ENCODE measurements at regions not wholly inside any gene's neighbourhood (a gene's known extent, or its start where the extent isn't known, plus 50 kb on each side); places are given as distances from the start of the nearest gene placed in this dataset.

DNA sequence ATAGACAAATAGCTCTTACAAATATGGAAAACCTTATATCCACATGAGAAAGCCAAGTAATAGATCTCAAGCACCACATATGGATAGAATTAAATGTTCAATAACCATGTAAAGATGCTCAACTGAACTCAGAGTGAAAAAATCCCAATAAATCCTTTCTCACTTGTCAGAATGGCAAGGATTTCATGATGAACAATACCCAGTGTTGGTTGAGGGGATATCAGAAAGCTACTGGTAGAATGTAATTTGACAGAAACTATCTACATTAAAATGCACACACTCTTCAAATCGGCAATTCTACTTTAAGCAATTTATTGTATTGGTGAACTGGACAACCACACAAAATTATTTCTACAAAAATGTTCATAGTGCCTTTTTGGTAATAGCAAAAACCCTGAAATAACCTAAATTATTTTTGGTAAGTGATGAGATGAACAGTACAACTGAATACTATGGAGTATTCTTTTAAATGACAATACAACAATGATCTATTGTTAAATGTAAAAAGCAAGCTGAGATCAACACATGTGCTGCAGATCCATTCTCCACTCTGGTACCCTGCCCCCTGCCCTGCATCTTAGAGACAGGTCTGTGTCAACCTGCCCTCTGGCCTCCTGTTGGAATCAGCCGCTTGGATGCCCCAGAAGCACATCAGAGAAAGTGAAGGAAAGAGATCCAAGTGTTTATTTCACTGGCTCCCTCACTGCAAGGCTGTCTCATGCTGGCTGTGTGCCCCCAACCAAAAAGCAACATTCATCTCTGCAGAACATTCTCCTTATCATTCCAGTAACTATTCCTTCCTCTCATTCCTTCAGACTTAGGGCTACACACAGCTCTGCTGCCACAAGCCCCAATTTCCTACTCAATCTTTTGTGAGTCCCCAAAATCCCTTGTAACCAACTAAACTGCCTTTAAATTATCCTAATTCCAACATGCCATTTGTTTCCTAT lies 442.5 kb downstream of the LRATD1 start:
- TF ChIP-seq, protein P1, sequence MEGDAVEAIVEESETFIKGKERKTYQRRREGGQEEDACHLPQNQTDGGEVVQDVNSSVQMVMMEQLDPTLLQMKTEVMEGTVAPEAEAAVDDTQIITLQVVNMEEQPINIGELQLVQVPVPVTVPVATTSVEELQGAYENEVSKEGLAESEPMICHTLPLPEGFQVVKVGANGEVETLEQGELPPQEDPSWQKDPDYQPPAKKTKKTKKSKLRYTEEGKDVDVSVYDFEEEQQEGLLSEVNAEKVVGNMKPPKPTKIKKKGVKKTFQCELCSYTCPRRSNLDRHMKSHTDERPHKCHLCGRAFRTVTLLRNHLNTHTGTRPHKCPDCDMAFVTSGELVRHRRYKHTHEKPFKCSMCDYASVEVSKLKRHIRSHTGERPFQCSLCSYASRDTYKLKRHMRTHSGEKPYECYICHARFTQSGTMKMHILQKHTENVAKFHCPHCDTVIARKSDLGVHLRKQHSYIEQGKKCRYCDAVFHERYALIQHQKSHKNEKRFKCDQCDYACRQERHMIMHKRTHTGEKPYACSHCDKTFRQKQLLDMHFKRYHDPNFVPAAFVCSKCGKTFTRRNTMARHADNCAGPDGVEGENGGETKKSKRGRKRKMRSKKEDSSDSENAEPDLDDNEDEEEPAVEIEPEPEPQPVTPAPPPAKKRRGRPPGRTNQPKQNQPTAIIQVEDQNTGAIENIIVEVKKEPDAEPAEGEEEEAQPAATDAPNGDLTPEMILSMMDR (IDR thresholded peaks at IDR 0.05; ENCODE audit: low read depth, low read length), result no peak
- TF ChIP-seq EZH2phosphoT487 (IDR thresholded peaks at IDR 0.05; ENCODE audit: low read depth), result no peak
